GM19452 (cell line): ENCODE measurements at regions not wholly inside any gene's neighbourhood (a gene's known extent, or its start where the extent isn't known, plus 50 kb on each side); places are given as distances from the start of the nearest gene placed in this dataset.

Source experiments
- ATAC-seq: cut with Tn5 transposase; IDR thresholded peaks from one replicate; pipeline ENCODE4 v1.9.1; 2021; ENCODE audit not compliant: unreplicated experiment

DNA sequence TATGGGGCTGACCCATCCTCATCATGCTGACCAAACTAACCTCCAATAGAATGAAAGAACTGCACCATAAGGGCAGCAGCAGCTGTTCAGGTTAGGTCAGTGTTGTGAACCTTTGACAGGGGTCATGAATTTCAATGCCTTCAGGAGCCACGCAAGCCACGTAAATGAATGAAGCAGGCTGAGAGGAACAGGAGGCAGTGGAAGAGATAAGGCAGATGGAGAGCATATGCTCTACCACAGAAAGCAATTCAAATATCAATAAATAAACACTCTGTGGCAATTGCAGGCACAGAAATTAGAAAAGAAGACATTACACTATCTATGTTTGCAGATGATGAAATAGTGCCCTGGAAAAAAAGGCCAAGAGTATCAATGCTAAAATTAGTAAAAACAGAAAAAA, 56.3 kb downstream of the SCG2 start:
- ATAC-seq, result no peak
